Thymus (tissue), 11 donors: ENCODE measurements at regions not wholly inside any gene's neighbourhood (a gene's known extent, or its start where the extent isn't known, plus 50 kb on each side); places are given as distances from the start of the nearest gene placed in this dataset.

Experiments used
- DNase-seq, 9 donors: peaks; one replicate each; pipeline ENCODE4 v3.0.0-alpha.2; 2013; ENCODE audit warnings: low spot score in 9 of 9, low read depth in 6 of 9, missing footprints in 1 of 9
- H3K27ac ChIP-seq, 2 donors: one replicate each; pipeline ENCODE4 v1.5.1; 2013; ENCODE audit warnings: control low read depth in 1 of 2, low read depth in 1 of 2, low read length in 1 of 2, mild to moderate bottlenecking in 1 of 2, moderate library complexity in 1 of 2
- H3K27me3 ChIP-seq, 2 donors: one replicate each; pipeline ENCODE4 v1.5.1; 2013; ENCODE audit warnings: low read length in 1 of 2; ENCODE audit not compliant: control insufficient read depth in 2 of 2, insufficient read depth in 1 of 2
- H3K36me3 ChIP-seq, 2 donors: one replicate each; pipeline ENCODE4 v1.5.1; 2013; ENCODE audit warnings: low read length in 1 of 2, mild to moderate bottlenecking in 1 of 2, moderate library complexity in 1 of 2; ENCODE audit not compliant: control insufficient read depth in 2 of 2, insufficient read depth in 2 of 2
- H3K4me1 ChIP-seq, 2 donors: one replicate each; pipeline ENCODE4 v1.5.1; 2013; ENCODE audit warnings: low read length in 2 of 2; ENCODE audit not compliant: control insufficient read depth in 2 of 2, insufficient read depth in 2 of 2
- H3K4me3 ChIP-seq, 2 donors: one replicate each; pipeline ENCODE4 v1.5.1; 2013; ENCODE audit warnings: low read length in 2 of 2, control low read depth in 1 of 2, mild to moderate bottlenecking in 1 of 2
- H3K9me3 ChIP-seq, 2 donors: one replicate each; pipeline ENCODE4 v1.5.1; 2013; ENCODE audit warnings: low read length in 1 of 2, mild to moderate bottlenecking in 1 of 2; ENCODE audit not compliant: control insufficient read depth in 2 of 2, insufficient read depth in 1 of 2
- WGBS: extraction: QIAGEN DNeasy Blood & Tissue Kit; methylation state at CpG from one replicate; pipeline ENCODE4 v1.1.7; 2013; 5-methylcytosine and 5-hydroxymethylcytosine counted together
- donor health status: healthy.

GRCh38 chr2:19725392-19725791 is 176.4 kb downstream of the TTC32 start:
- Histone ChIP-seq H3K4me3 (no peak overlapping the region), H3K9me3 (no peaks in the 10 kb centered on the region), H3K4me1 (no peaks in the 10 kb centered on the region), H3K27me3 (no peaks in the 10 kb centered on the region), H3K36me3 (no peaks in the 10 kb centered on the region), H3K27ac (no peak overlapping the region)
- DNase-seq, result no peak
- 72% methylated on average over 4 of the region's 4 CpGs for WGBS

- Histone ChIP-seq H3K27me3 (no peaks in the 10 kb centered on the region), H3K36me3 (no peaks in the 10 kb centered on the region), H3K4me1 (no peaks in the 10 kb centered on the region), H3K4me3 (no peak overlapping the region), H3K9me3 (no peaks in the 10 kb centered on the region), H3K27ac (no peak overlapping the region)
- 82% methylated on average over 7 of the region's 7 CpGs for WGBS
- DNase-seq, result no peak
Measured at GRCh38 chr2:19723021-19723420, 178.8 kb downstream of the TTC32 start.

- H3K27me3 ChIP-seq, result no peaks in the 10 kb centered on the region
- WGBS, result 94% methylated on average over 3 of the region's 3 CpGs
- no peak overlapping the region for H3K27ac ChIP-seq
- DNase-seq, result no peak
- no peaks in the 10 kb centered on the region for H3K9me3 ChIP-seq
- no peaks in the 10 kb centered on the region for H3K36me3 ChIP-seq
- no peak overlapping the region for H3K4me3 ChIP-seq
- H3K4me1 ChIP-seq, result no peaks in the 10 kb centered on the region
Measured at GRCh38 chr2:19722531-19722971, 179.2 kb downstream of the TTC32 start.

GRCh38 chr2:19720306-19720705 is 181.5 kb downstream of the TTC32 start:
- 94% methylated on average over 5 of the region's 5 CpGs for WGBS
- no peaks in the 10 kb centered on the region for H3K9me3 ChIP-seq
- no peak overlapping the region for H3K4me3 ChIP-seq
- H3K27ac ChIP-seq, result no peak overlapping the region
- H3K27me3 ChIP-seq, result no peaks in the 10 kb centered on the region
- H3K36me3 ChIP-seq, result no peaks in the 10 kb centered on the region
- no peak for DNase-seq
- H3K4me1 ChIP-seq, result no peaks in the 10 kb centered on the region

GRCh38 chr2:19719540-19719939 is 182.2 kb downstream of the TTC32 start:
- DNase-seq, result no peak
- H3K27me3 ChIP-seq, result no peaks in the 10 kb centered on the region
- WGBS, result 88% methylated on average over 5 of the region's 5 CpGs
- no peak overlapping the region for H3K27ac ChIP-seq
- no peaks in the 10 kb centered on the region for H3K36me3 ChIP-seq
- H3K4me1 ChIP-seq, result no peaks in the 10 kb centered on the region
- no peaks in the 10 kb centered on the region for H3K9me3 ChIP-seq
- no peak overlapping the region for H3K4me3 ChIP-seq

- DNase-seq, result no peak
- Histone ChIP-seq H3K27ac (no peak overlapping the region), H3K27me3 (no peaks in the 10 kb centered on the region), H3K9me3 (no peaks in the 10 kb centered on the region), H3K4me1 (no peaks in the 10 kb centered on the region), H3K4me3 (no peak overlapping the region), H3K36me3 (no peaks in the 10 kb centered on the region)
- 92% methylated on average over 2 of the region's 2 CpGs for WGBS
Measured at GRCh38 chr2:19717446-19717845, 184.3 kb downstream of the TTC32 start.

GRCh38 chr2:19714926-19715325 is 186.9 kb downstream of the TTC32 start:
- DNase-seq, result no peak
- H3K27me3 ChIP-seq, result no peaks in the 10 kb centered on the region
- H3K27ac ChIP-seq, result no peak overlapping the region
- no peak overlapping the region for H3K4me3 ChIP-seq
- H3K36me3 ChIP-seq, result no peaks in the 10 kb centered on the region
- H3K9me3 ChIP-seq, result no peaks in the 10 kb centered on the region
- WGBS, result 81% methylated on average over 4 of the region's 4 CpGs
- H3K4me1 ChIP-seq, result no peaks in the 10 kb centered on the region

GRCh38 chr2:19712850-19713249 is 188.9 kb downstream of the TTC32 start:
- no peaks in the 10 kb centered on the region for H3K9me3 ChIP-seq
- no peak for DNase-seq

GRCh38 chr2:19711470-19712372 is 190.1 kb downstream of the TTC32 start:
- Histone ChIP-seq H3K4me1 (no peaks in the 10 kb centered on the region), H3K4me3 (no peak overlapping the region), H3K27ac (peak overlapping the region in 1 of 2 donors; percentile 3), H3K9me3 (no peaks in the 10 kb centered on the region), H3K36me3 (no peaks in the 10 kb centered on the region), H3K27me3 (no peaks in the 10 kb centered on the region)
- DNase-seq, result peak in 1 of 9 donors; percentile 2
- 80% methylated on average over 5 of the region's 5 CpGs for WGBS

More at GRCh38 chr2:19712850-19713249, 188.9 kb downstream of the TTC32 start:
- Histone ChIP-seq H3K36me3 (no peaks in the 10 kb centered on the region), H3K4me3 (no peak overlapping the region), H3K4me1 (no peaks in the 10 kb centered on the region), H3K27me3 (no peaks in the 10 kb centered on the region), H3K27ac (no peak overlapping the region)
- 95% methylated on average over 4 of the region's 4 CpGs for WGBS
